BJ (cell line): ENCODE measurements at regions not wholly inside any gene's neighbourhood (a gene's known extent, or its start where the extent isn't known, plus 50 kb on each side); places are given as distances from the start of the nearest gene placed in this dataset.
"Not testable (repeated sequence)": the region's sequence is repeated elsewhere in the genome, so short reads cannot be mapped to it uniquely, and the experiment has no call there.

Experiments used
- CTCF ChIA-PET: fragments of 350-600 bp; formaldehyde crosslinking; extraction: SDS; loops from one replicate; lab custom pipeline; 2021; ENCODE audit warnings: antibody characterized with exemption, inconsistent platforms; lab: Yijun Ruan, JAX
- POLR2A ChIA-PET: fragments of 300-600 bp; sonication (Branson Sonifier 250); formaldehyde crosslinking; extraction: SDS; loops from one replicate; lab custom pipeline; 2021; ENCODE audit warnings: antibody characterized with exemption; lab: Charles Lee
- DNase-seq: peaks from one replicate; pipeline ENCODE4 v3.0.0-alpha.2; 2011; ENCODE audit warnings: low read depth
- H3K27me3 ChIP-seq: 2 replicates; pipeline ENCODE4 v1.6.0; 2011; ENCODE audit warnings: low read length; ENCODE audit not compliant: control insufficient read depth, insufficient read depth
- H3K36me3 ChIP-seq: 2 replicates; pipeline ENCODE4 v1.5.1; 2011; ENCODE audit warnings: low read length; ENCODE audit not compliant: control insufficient read depth, insufficient read depth
- H3K4me3 ChIP-seq: 2 replicates; pipeline ENCODE4 v1.5.1; 2011; ENCODE audit warnings: low read depth, mild to moderate bottlenecking, control low read depth, low read length
- CTCF ChIP-seq: IDR thresholded peaks from 2 replicates; pipeline ENCODE4 v1.5.1; 2011; ENCODE audit warnings: low read depth, mild to moderate bottlenecking, control low read depth, inconsistent platforms, low read length, moderate library complexity; ENCODE audit not compliant: insufficient read depth

GRCh38 chr6:105862936-105863607 is 223.1 kb upstream of the PRDM1 start:
- TF ChIP-seq CTCF = no peak
- DNase-seq = no peak
- POLR2A ChIA-PET = no interaction called here
- no peaks in the 10 kb centered on the region for H3K36me3 ChIP-seq
- CTCF ChIA-PET = no interaction called here
- H3K27me3 ChIP-seq = peaks cover 2% of the 10 kb centered on the region; the same call in 1 of the 2 replicates
- H3K4me3 ChIP-seq = no peak overlapping the region

GRCh38 chr6:105860927-105861326 is 225.2 kb upstream of the PRDM1 start:
- CTCF ChIA-PET, DNase-seq, H3K27me3 ChIP-seq, H3K4me3 ChIP-seq, POLR2A ChIA-PET, H3K36me3 ChIP-seq: not testable (repeated sequence)

GRCh38 chr6:105859457-105859856 is 226.7 kb upstream of the PRDM1 start:
- Histone ChIP-seq H3K4me3 (no peak overlapping the region), H3K36me3 (no peaks in the 10 kb centered on the region), H3K27me3 (no peaks in the 10 kb centered on the region)
- no peak for DNase-seq
- CTCF ChIA-PET = no interaction called here
- no peak for TF ChIP-seq CTCF
- POLR2A ChIA-PET = no interaction called here

GRCh38 chr6:105858639-105859038 is 227.5 kb upstream of the PRDM1 start:
- H3K27me3 ChIP-seq, H3K4me3 ChIP-seq, DNase-seq, H3K36me3 ChIP-seq, CTCF ChIA-PET, POLR2A ChIA-PET: not testable (repeated sequence)

- no peak for TF ChIP-seq CTCF
- no peak overlapping the region for H3K4me3 ChIP-seq
- no peaks in the 10 kb centered on the region for H3K27me3 ChIP-seq
- ChIA-PET POLR2A (no interaction called here), CTCF (interaction anchor here (0.6 kb wide), 1 partner anchor 10 kb away, joined by 3 read pairs; no protein-coding TSS in a partner anchor)
- no peak for DNase-seq
- H3K36me3 ChIP-seq = no peaks in the 10 kb centered on the region
Observed at GRCh38 chr6:105855433-105855832, 230.7 kb upstream of the PRDM1 start.

- DNase-seq, POLR2A ChIA-PET: not testable (repeated sequence)
Observed at GRCh38 chr6:105853979-105854378, 232.2 kb upstream of the PRDM1 start.

GRCh38 chr6:105851606-105852005 is 234.5 kb upstream of the PRDM1 start:
- TF ChIP-seq CTCF = no peak
- CTCF ChIA-PET = no interaction called here
- H3K36me3 ChIP-seq = no peaks in the 10 kb centered on the region
- no peak for DNase-seq
- H3K4me3 ChIP-seq = no peak overlapping the region
- H3K27me3 ChIP-seq = no peaks in the 10 kb centered on the region
- POLR2A ChIA-PET = interaction anchor here (0.6 kb wide), 1 partner anchor 232 kb away, joined by 3 read pairs; no protein-coding TSS in a partner anchor

More at GRCh38 chr6:105853979-105854378, 232.2 kb upstream of the PRDM1 start:
- H3K4me3 ChIP-seq, CTCF ChIA-PET, H3K27me3 ChIP-seq, H3K36me3 ChIP-seq: not testable (repeated sequence)
